ENCODE measurements at regions not wholly inside any gene's neighbourhood (a gene's known extent, or its start where the extent isn't known, plus 50 kb on each side); places are given as distances from the start of the nearest gene placed in this dataset.

DNA sequence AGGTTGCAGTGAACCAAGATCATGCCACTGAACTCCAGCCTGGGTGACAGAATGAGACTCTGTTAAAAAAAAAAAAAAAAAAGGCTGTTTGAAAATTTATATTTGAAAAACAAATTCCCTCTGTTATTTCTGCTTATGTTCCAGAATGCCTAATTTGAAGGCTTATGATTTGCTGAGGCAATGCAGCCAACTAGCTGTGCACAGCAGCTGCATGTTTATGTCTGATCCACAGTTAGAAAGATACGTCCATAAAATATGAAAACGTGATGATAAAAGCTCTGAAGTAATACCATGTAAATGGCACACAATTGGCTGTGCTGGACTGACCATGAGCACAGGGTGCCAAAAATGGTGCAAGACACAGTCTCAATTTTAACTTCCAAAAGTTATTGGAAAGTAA, 453.2 kb downstream of the TUSC1 start:
- TF ChIP-seq CTCF (IDR thresholded peaks at IDR 0.05; ENCODE audit: insufficient read depth, low read length, missing control alignments), result no peak
- H3K4me3 ChIP-seq (ENCODE audit: low read depth, low read length), result no peak overlapping the region
- ChIA-PET POLR2A (no interaction called here), CTCF (no interaction called here)
- no peak for DNase-seq (ENCODE audit: low read depth, low spot score)

DNA sequence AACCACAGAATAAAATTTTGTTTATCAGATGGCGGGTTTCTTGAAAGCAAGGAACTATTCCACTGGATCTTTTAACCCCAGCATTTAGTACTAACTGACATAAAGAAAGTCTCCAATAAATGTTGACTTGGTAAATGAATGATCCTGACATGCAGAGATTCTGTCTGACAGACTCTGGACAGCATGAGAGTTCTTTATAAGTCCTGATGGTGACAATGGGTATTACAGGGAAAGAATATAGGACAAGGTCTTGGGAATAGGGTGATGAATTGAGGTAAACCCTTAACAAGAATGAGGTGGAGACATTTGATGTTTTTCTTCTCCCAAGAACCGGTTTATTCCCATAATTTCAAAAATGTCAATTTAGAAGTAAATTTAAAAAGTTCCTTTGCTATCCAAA, 453.9 kb downstream of the TUSC1 start:
- TF ChIP-seq CTCF (IDR thresholded peaks at IDR 0.05; ENCODE audit: insufficient read depth, low read length, missing control alignments), result no peak
- CTCF ChIA-PET, result no interaction called here
- no peak for DNase-seq (ENCODE audit: low read depth, low spot score)
- POLR2A ChIA-PET, result no interaction called here
- no peak overlapping the region for H3K4me3 ChIP-seq (ENCODE audit: low read depth, low read length)

DNA sequence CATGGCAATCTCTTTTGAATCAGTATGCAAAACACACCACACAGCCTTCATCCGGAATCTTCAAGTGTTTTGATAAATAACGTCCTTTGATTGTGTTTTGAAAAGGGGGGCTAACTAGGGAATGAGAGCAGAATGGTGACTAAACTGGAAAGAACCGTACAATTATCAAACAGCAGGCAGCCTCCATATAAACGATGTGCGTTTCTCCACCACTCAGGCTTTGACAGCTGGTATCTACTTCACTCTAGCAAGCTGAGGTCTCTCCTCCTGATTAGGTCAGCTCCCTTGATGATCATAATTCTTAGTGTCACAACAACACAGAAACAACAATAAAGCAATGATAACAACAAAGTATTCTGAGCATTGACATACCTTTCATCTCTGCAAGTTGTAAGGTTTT, 465.9 kb downstream of the TUSC1 start:
- ChIA-PET POLR2A (no interaction called here), CTCF (no interaction called here)
- H3K4me3 ChIP-seq (ENCODE audit: low read depth, low read length), result no peak overlapping the region
- no peak for DNase-seq (ENCODE audit: low read depth, low spot score)
- no peak for TF ChIP-seq CTCF (IDR thresholded peaks at IDR 0.05; ENCODE audit: insufficient read depth, low read length, missing control alignments)

GRCh38 chr9:25207402-25208195, 470.6 kb downstream of the TUSC1 start:
- POLR2A ChIA-PET, result no interaction called here
- CTCF ChIA-PET, result no interaction called here
- no peak overlapping the region for H3K4me3 ChIP-seq (ENCODE audit: low read depth, low read length)
- TF ChIP-seq CTCF (IDR thresholded peaks at IDR 0.05; ENCODE audit: insufficient read depth, low read length, missing control alignments), result no peak
- no peak for DNase-seq (ENCODE audit: low read depth, low spot score)

- CTCF ChIA-PET, result no interaction called here
- no peak for DNase-seq (ENCODE audit: low read depth, low spot score)
- POLR2A ChIA-PET, result no interaction called here
Measured at GRCh38 chr9:25206027-25206426, 472.2 kb downstream of the TUSC1 start.

DNA sequence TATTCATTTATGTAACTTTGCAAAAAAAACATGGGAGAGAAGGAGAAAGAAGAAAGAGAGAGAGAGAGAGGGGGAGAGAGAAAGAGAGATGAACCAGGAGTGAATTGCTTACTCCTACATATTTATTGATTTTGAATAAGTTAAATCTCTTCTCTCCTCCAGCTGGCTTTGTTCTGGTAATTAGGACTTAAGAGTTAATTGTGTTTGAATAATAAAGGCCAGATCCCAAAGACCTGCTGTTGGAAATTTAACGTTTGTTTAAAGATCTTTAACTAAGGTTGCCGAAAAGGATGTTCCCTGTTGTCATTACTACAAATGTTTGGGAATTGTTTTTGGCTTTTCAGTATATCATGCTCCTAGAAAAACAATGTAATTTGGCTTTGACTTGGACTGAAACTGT, 473.0 kb downstream of the TUSC1 start:
- DNase-seq (ENCODE audit: low read depth, low spot score), result no peak
- H3K4me3 ChIP-seq (ENCODE audit: low read depth, low read length), result no peak overlapping the region
- CTCF ChIA-PET, result no interaction called here
- no peak for TF ChIP-seq CTCF (IDR thresholded peaks at IDR 0.05; ENCODE audit: insufficient read depth, low read length, missing control alignments)
- POLR2A ChIA-PET, result no interaction called here

More at GRCh38 chr9:25206027-25206426, 472.2 kb downstream of the TUSC1 start:
- no peak overlapping the region for H3K4me3 ChIP-seq (ENCODE audit: low read depth, low read length)
- TF ChIP-seq CTCF (IDR thresholded peaks at IDR 0.05; ENCODE audit: insufficient read depth, low read length, missing control alignments), result no peak
